ENCODE measurements at regions not wholly inside any gene's neighbourhood (a gene's known extent, or its start where the extent isn't known, plus 50 kb on each side); places are given as distances from the start of the nearest gene placed in this dataset.
A peak's percentile ranks its signal among the peaks of the same experiment; 100 is the strongest.

DNA sequence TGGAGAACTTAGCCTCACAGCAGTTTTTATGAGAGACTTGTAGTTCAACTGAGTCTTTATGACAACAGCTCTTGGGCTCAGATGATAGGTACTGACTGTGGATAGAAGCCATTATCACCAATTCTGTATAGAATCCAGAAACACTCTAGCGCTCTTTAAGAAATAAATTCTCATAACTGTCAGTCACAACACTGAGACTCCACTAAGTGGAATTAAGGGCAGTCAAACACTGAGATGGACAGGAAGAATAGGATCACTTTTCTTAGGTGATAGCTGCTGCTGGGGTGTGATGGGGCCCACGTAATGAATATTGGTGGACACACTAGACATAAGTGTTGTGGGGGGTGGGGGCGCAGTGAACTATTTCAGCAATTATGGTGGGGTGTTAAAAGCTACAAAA is 1691.8 kb upstream of the LRRTM1 start:
- no peak for TF ChIP-seq GATA3 (IDR thresholded peaks at IDR 0.05; ENCODE audit: low read depth, low read length)

DNA sequence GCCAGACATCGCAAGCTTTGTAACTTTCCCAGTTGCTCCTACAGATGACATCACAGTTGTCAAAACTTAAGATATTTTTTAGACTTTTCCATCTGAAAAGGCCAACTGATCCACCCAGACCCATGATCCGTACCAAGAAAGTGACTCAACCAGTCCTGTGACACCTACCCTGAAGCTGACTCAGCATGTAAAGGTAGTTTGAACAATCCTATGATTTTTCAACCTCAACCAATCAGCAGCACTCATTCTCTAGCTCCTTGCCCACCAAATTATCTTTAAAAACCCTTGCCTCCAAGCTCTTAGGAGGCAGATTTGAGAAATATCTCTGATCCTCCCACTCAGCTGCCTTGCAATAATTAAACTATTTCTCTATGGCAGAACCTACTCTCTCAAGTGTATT is 1686.7 kb upstream of the LRRTM1 start:
- TF ChIP-seq GATA2 (IDR thresholded peaks at IDR 0.05; ENCODE audit: low read depth, low read length) (no peak), GATA3 (IDR thresholded peaks at IDR 0.05; ENCODE audit: low read depth, low read length) (no peak)

DNA sequence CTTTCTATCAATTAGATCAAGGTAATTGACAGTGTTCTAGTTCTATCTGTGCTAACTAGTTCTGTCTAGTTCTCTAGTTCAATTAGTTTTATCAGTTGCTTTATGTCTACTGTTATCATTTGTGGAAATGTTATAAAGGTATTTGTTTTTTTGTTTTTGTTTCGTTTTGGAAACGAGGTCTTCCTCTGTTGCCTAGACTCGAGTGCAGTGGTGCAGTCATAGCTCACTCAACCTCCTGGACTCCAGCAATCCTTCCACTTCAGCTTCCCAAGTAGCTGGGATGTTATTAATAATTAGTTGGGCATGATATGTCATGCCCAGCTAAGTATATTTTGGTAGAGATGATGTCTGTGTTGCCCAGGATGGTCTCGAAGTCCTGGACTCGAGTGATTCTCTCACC is 1682.8 kb upstream of the LRRTM1 start:
- TF ChIP-seq GATA2 (IDR thresholded peaks at IDR 0.05; ENCODE audit: low read depth, low read length) (no peak), GATA3 (IDR thresholded peaks at IDR 0.05; ENCODE audit: low read depth, low read length) (no peak)

DNA sequence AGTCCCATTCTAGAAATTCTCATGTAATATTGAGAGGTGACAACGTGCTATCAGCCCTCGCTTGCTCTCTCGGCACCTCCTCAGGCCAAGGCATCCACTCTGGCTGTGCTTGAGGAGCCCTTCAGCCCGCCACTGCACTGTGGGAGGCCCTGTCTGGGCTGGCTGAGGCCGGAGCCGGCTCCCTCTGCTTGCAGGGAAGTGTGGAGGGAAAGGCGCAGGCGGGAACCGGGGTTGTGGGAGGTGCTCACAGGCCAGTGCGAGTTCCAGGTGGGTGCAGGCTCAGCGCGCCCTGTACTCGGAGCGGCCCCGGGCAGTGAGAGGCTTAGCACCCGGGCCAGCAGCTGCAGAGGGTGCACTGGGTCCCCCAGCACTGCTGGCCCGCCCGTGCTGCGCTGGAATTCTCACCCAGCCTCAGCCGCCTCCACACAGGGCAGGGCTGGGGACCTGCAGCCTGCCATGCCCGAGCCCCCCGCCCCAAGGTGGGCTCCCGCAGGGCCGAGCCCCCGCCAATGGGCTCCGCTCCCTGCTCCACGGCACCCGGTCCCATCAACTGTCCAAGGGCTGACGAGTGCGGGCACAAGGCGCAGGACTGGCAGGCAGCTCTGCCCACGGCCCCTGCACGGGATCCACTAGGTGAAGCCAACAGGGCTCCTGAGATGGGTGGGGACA is 1680.6 kb upstream of the LRRTM1 start:
- TF ChIP-seq GATA2 (IDR thresholded peaks at IDR 0.05; ENCODE audit: low read depth, low read length) (no peak), GATA3 (IDR thresholded peaks at IDR 0.05; ENCODE audit: low read depth, low read length) (no peak)

DNA sequence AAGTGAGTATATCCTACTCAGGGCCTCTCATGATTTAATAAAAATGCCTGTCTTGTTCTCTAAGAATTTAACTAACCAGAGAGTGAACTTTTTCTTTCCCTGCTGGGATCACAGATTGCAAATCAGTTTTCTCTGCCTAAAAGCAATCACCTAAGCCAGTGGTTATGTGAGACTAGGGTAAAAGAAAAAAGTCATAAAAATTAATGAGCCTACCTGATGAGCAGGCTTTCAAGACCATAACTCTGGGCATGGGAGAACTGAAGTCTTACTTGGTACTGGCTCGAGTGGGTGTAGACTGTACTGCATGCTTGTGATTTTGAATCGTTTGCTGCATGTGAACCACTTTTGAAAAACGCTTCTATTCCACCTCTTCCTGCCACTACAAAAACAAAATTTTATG is 1677.0 kb upstream of the LRRTM1 start:
- no peak for TF ChIP-seq GATA2 (IDR thresholded peaks at IDR 0.05; ENCODE audit: low read depth, low read length)
- TF ChIP-seq GATA3 (IDR thresholded peaks at IDR 0.05; ENCODE audit: low read depth, low read length) = no peak

DNA sequence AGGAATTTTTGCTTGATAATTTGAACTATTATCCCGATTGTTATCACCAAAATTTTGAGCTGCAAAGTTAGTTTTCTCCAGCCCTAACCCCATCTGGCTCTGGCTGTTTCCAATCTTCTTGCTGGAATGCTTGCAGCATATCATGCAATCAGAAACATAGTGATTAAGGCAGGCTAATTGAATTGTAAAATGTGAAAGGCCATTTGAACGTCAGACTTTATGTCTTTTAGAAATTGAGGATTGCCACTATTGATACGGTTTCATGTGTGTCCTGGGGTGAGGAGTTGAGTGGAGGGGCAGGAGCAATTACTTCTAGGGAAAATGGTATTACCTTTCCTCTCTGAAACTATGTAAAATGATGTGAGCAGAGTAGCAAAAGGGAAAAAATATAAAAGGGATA is 1674.5 kb upstream of the LRRTM1 start:
- TF ChIP-seq GATA3 (IDR thresholded peaks at IDR 0.05; ENCODE audit: low read depth, low read length) (no peak), GATA2 (IDR thresholded peaks at IDR 0.05; ENCODE audit: low read depth, low read length) (peak; percentile 17; the same call in 1 of the 2 replicates)

DNA sequence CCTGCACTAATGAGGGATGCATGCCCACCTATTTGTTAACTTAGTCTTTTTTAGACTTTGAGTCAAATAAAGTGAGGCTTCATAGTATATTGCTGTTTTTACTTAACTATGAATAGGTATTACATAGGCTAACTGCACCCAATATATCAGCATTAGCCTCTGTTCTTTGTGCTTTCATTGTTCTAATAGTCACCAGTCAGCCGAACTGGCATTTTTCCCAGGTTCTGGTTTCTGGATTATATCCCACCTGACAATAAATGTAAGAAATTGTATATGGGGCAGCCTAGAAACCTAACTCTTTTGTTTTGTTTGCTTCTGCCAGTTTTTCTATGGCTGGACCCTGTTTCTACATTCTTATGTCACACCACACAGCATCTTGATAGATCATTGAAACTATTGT is 1672.4 kb upstream of the LRRTM1 start:
- no peak for TF ChIP-seq GATA2 (IDR thresholded peaks at IDR 0.05; ENCODE audit: low read depth, low read length)
- TF ChIP-seq GATA3 (IDR thresholded peaks at IDR 0.05; ENCODE audit: low read depth, low read length) = no peak

DNA sequence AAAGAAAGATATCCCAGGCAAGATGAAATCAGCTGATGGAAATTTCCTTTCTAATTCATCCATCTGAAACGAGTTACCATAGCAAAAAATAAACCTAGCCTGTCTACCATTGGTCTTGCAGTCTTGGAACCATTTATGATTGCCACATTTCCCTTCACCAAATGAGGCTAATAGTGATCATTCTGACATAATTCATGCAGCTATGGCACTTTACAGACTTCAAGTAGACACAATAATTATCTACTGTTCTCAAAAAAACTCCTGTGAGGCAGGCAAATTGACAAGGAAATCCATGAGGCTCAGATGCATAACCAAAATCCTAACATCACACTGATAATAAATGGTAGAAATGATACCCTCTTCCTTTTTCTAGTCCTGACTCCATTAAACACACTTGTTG is 1669.7 kb upstream of the LRRTM1 start:
- no peak for TF ChIP-seq GATA3 (IDR thresholded peaks at IDR 0.05; ENCODE audit: low read depth, low read length)

DNA sequence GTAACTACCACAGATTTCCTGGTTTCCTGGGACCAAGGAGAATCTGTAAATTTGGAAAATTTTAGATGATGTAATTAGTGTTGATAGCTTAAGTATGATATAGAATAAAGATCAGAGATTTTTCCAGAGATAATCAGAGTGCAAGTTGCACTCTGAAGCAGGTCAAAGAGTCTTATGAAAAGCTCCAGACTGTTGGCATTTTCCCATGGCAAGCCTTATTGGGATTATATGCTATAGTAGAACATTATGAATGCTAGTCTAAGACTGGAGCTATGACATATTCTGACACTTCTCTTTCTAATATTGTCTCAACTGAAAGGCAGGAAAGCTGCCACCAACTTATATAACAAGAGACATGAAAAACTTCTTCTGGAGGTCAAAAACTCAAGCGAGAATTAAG is 1638.3 kb upstream of the LRRTM1 start:
- TF ChIP-seq GATA3 (IDR thresholded peaks at IDR 0.05; ENCODE audit: low read depth, low read length) = no peak
- TF ChIP-seq GATA2 (IDR thresholded peaks at IDR 0.05; ENCODE audit: low read depth, low read length) = no peak

DNA sequence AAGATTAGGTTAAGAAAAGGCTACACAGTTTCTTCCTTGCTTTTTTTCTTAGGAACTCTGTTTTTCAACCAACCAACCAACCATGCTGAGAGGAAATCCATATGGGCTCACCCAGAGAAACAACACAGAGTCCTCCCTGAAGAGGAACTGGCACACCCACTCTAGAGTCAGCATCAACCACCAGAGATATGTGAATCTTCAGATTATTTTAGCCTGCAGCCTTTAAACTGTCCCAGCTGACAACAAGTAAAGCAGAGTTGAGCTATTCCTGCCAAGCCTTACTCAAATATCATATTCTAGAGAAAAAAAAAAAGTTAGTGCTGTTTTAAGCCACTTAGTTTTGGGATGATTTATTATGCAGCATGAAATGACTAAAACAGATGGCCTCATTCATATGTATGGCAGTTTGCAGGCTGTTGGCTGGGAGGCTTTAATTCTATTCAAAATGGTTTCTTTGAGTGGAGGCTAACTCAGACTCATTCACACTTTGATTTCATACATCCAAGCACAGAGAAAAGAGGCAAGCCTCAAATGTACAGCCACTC is 1637.7 kb upstream of the LRRTM1 start:
- TF ChIP-seq GATA3 (IDR thresholded peaks at IDR 0.05; ENCODE audit: low read depth, low read length) (no peak), GATA2 (IDR thresholded peaks at IDR 0.05; ENCODE audit: low read depth, low read length) (no peak)

DNA sequence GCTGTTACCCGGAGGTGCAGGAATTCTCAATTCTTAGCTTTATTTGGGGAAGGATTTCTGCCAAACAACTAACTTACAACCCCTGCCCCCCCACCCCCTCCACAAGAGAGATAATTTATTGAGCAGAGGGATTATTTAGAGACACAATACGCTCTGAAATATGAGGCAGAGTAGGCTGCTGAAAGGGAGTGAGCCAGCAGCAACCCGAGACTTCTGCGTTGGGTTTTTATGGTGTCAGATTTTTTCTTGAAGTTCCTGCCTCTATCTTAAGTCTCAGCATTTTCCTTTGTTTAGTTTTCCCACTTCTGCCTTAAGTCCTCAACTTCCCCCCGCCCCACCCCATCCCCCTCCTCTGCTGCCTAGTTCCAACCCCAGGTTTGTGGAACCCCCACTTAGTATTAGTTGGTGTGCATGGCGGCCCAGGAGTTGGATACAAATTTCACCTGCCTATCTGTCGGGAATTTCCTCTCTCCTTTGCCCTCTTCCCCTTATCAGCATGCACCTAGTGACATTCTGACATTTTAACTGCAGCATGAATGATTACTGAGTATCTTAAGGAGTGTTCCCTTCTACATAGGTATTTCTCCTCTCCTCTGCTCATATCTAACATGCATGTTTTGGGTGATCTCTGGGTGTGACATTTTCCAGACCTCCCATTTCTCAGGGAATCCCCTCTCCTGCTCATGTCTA is 1635.9 kb upstream of the LRRTM1 start:
- TF ChIP-seq GATA2 (IDR thresholded peaks at IDR 0.05; ENCODE audit: low read depth, low read length) (no peak), GATA3 (IDR thresholded peaks at IDR 0.05; ENCODE audit: low read depth, low read length) (no peak)

DNA sequence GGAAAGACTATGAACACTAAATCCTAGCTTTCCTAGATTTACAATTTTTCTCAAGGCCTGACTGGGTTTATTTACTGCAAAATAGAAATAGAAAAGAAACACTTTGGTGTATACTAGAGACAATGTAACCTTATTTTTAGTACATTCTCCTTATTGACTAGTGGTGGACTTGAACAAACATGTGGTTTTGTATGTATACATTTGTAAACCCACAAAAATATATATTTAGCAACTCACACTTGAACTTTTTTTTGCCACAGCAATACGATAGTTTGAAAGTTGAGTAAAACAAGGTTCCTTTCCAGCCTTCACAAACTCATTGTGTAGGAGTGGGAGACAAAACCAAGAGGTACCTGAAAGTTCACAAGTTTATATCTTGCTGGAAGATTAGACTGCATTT is 1633.4 kb upstream of the LRRTM1 start:
- TF ChIP-seq GATA3 (IDR thresholded peaks at IDR 0.05; ENCODE audit: low read depth, low read length) = no peak
- TF ChIP-seq GATA2 (IDR thresholded peaks at IDR 0.05; ENCODE audit: low read depth, low read length) = no peak

DNA sequence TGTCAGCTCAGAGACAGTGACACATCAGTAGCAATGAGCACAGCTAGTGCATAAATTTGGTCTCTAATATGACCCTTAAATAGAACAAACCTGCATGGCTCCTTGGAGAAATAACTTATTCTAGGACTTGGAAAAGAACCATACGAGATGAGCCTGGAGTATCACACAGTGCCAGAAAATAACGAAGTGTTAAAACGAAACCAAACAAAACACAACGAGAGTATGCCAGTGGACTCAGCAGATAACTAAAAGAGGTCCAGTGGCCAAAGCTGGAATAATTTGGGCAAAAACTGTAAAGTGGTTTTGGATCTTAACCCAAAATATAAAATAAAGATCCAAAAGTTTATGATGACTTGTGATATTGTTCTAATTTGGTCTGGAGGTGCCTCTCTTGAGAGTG is 1599.0 kb upstream of the LRRTM1 start:
- TF ChIP-seq GATA2 (IDR thresholded peaks at IDR 0.05; ENCODE audit: low read depth, low read length) = no peak
- TF ChIP-seq GATA3 (IDR thresholded peaks at IDR 0.05; ENCODE audit: low read depth, low read length) = no peak

DNA sequence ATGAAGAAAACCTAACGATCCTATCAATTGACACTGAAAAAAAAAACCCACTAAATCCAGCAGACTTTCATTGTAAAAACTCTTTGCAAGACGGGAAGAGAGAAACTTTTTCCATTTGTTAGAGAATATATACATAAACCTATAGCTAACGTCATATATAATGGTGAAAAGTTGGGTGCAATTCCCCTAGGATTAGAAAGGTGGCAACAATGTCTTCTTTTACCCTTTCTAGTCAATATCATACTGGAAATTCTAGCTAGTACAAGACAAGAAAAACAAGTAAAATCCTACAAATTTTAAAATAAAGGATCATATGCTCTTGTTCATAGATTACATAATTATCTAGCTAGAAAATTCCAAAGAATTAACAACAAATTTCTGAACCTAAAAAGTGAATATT is 1596.5 kb upstream of the LRRTM1 start:
- no peak for TF ChIP-seq GATA3 (IDR thresholded peaks at IDR 0.05; ENCODE audit: low read depth, low read length)
- no peak for TF ChIP-seq GATA2 (IDR thresholded peaks at IDR 0.05; ENCODE audit: low read depth, low read length)

DNA sequence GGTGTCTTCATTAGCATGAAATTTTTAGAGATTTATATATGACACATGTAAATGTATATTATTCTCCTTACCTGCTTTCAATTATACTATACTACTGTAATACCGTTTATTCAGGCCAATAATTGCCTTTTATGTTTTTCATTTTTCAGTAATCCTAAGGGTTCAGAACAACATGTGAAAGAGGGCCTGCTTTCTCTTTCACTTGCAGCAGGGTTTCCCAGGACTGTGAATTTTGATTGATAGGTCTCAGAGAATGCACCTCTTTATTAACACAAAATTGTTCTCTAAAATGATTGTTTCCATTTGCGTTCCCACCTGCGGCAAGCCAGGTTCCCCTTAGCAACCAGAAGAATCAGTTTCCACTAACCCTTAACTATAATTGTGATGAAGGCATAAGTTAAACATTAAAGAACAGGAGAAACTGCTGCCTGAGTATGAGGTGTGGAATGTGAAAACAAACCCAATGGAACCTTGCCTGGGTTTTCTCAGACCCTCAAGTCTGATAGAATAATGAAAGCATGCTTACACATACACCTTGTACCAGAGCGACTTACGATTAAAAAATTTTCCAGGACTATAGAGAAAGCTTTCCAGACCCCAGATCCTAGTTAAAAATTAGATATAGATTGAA is 1591.2 kb upstream of the LRRTM1 start:
- no peak for TF ChIP-seq GATA3 (IDR thresholded peaks at IDR 0.05; ENCODE audit: low read depth, low read length)
- TF ChIP-seq GATA2 (IDR thresholded peaks at IDR 0.05; ENCODE audit: low read depth, low read length) = no peak

All from SH-SY5Y (cell line).